DND-41 (cell line): ENCODE measurements at regions not wholly inside any gene's neighbourhood (a gene's known extent, or its start where the extent isn't known, plus 50 kb on each side); places are given as distances from the start of the nearest gene placed in this dataset.

Experiments
- CTCF ChIP-seq: IDR thresholded peaks from 2 replicates; pipeline ENCODE4 v1.5.1; 2012; ENCODE audit warnings: borderline replicate concordance, low read length, moderate library complexity, mild to moderate bottlenecking; ENCODE audit not compliant: poor library complexity, severe bottlenecking; ENCODE audit errors: extremely low read depth
- EZH2 ChIP-seq: IDR thresholded peaks from 3 replicates; pipeline ENCODE4 v1.6.1; 2012; ENCODE audit warnings: borderline replicate concordance, low read depth, mild to moderate bottlenecking, moderate library complexity, low read length, inconsistent platforms; ENCODE audit not compliant: severe bottlenecking

DNA sequence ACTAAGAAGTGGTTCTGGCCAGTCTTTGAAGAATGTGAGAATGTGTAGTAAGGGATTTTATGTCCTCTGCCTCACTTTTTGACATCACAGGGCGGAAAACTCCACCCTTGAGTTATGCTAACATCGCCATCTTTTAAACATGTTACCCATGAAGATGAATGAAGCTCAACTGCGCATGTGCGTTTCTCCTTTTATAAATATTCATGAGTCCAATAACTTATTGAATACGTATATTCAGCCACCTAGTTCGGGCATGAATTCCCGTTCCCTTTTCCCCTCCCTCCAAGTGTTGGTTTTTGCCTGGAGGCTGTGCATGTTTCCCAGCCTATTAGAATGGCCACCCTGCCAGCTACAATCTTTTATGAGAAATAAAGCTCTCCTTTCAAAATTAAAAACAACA is 51.7 kb upstream of the STPG2 start:
- TF ChIP-seq CTCF (no peak), EZH2 (no peak)
